SU-DHL-6 (cell line): ENCODE measurements at regions not wholly inside any gene's neighbourhood (a gene's known extent, or its start where the extent isn't known, plus 50 kb on each side); places are given as distances from the start of the nearest gene placed in this dataset.
"Not testable (repeated sequence)": the region's sequence is repeated elsewhere in the genome, so short reads cannot be mapped to it uniquely, and the experiment has no call there.

Experiments
- H2AFZ ChIP-seq: fragments of 200-600 bp; sonication (generic); 2 replicates; pipeline ENCODE4 v1.6.1; 2014; ENCODE audit warnings: low read depth, mild to moderate bottlenecking, moderate library complexity, mixed read lengths, antibody characterized with exemption, low read length; ENCODE audit not compliant: severe bottlenecking
- H3F3A ChIP-seq: fragments of 200-600 bp; shearing (Covaris generic); 2 replicates; pipeline ENCODE4 v1.6.0; 2016; ENCODE audit warnings: antibody characterized with exemption, mild to moderate bottlenecking; ENCODE audit not compliant: insufficient read depth
- H3K27ac ChIP-seq: fragments of 200-600 bp; sonication (generic); 2 replicates; pipeline ENCODE4 v1.5.1; 2016; ENCODE audit warnings: low read depth, mild to moderate bottlenecking, low read length, moderate library complexity, mixed read lengths
- H3K27me3 ChIP-seq: fragments of 200-600 bp; sonication (generic), shearing (Covaris generic); 2 replicates; pipeline ENCODE4 v1.6.0; 2014; ENCODE audit warnings: mild to moderate bottlenecking, low read length
- H3K36me3 ChIP-seq: fragments of 200-600 bp; sonication (generic); 2 replicates; pipeline ENCODE4 v1.6.1; 2014; ENCODE audit warnings: mild to moderate bottlenecking, low read length, mixed read lengths
- H3K4me2 ChIP-seq: fragments of 300-600, 200-600 bp; shearing (Covaris generic), sonication (generic); 2 replicates; pipeline ENCODE4 v1.6.0; 2014; ENCODE audit warnings: low read length, low read depth, mild to moderate bottlenecking; ENCODE audit not compliant: poor library complexity, severe bottlenecking
- H3K4me3 ChIP-seq: fragments of 200-600 bp; sonication (generic); 2 replicates; pipeline ENCODE4 v1.5.1; 2014; ENCODE audit warnings: antibody characterized with exemption, low read length, mild to moderate bottlenecking, mixed read lengths; ENCODE audit not compliant: insufficient read depth, poor library complexity, severe bottlenecking
- H3K79me2 ChIP-seq: fragments of 200-600 bp; sonication (generic); 2 replicates; pipeline ENCODE4 v1.6.1; 2014; ENCODE audit warnings: mild to moderate bottlenecking, low read length, moderate library complexity; ENCODE audit not compliant: insufficient read depth
- H3K9ac ChIP-seq: fragments of 200-600 bp; sonication (generic); 2 replicates; pipeline ENCODE4 v1.7.0; 2014; ENCODE audit warnings: mild to moderate bottlenecking, low read length
- H3K9me2 ChIP-seq: fragments of 200-600 bp; sonication (generic); replicated peaks from 2 replicates; pipeline ENCODE4 v1.6.1; 2014; ENCODE audit warnings: low read length; ENCODE audit not compliant: insufficient read depth
- H3K9me3 ChIP-seq: fragments of 200-600 bp; sonication (generic); 2 replicates; pipeline ENCODE4 v1.6.1; 2014; ENCODE audit warnings: low read length, mixed read lengths; ENCODE audit not compliant: insufficient read depth
- H4K20me1 ChIP-seq: fragments of 200-600 bp; sonication (generic); 2 replicates; pipeline ENCODE4 v1.6.1; 2014; ENCODE audit warnings: low read depth, mild to moderate bottlenecking, antibody characterized with exemption, low read length, moderate library complexity, mixed read lengths
- EZH2phosphoT487 ChIP-seq: fragments of 200-600 bp; sonication (generic), shearing (Covaris generic); conservative IDR thresholded peaks from 2 replicates; pipeline ENCODE4 v1.6.1; 2018; ENCODE audit warnings: mild to moderate bottlenecking, antibody characterized with exemption, low read length, moderate library complexity, mixed read lengths
- TF ChIP-seq, protein P1 (sequence below): fragments of 200-600 bp; sonication (generic); IDR thresholded peaks from one replicate; pipeline ENCODE4 v1.5.1; 2017; ENCODE audit warnings: antibody characterized with exemption, mild to moderate bottlenecking, low read length, moderate library complexity; ENCODE audit not compliant: insufficient read depth, poor library complexity, severe bottlenecking

DNA sequence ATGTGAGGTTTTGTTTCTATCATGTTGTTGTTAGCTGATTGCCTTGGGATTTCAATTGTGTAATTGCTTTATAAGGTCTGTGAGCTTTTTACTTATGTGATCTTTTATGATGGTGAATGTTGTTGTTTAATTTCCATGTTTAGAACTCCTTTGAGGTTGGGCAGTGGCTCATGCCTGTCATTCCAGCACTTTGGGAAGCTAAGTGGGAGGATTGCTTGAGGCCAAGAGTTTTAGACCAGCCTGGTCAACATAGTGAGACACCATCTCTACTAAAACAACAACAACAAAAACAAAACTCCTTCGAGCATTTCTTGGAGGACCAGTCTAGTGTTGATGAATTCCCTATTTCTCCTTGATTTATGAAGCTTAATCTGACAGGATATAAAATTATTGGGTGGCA lies 102.1 kb upstream of the PMCH start:
- no peak overlapping the region for H3K4me3 ChIP-seq
- no peak for TF ChIP-seq EZH2phosphoT487
- TF ChIP-seq, protein P1, sequence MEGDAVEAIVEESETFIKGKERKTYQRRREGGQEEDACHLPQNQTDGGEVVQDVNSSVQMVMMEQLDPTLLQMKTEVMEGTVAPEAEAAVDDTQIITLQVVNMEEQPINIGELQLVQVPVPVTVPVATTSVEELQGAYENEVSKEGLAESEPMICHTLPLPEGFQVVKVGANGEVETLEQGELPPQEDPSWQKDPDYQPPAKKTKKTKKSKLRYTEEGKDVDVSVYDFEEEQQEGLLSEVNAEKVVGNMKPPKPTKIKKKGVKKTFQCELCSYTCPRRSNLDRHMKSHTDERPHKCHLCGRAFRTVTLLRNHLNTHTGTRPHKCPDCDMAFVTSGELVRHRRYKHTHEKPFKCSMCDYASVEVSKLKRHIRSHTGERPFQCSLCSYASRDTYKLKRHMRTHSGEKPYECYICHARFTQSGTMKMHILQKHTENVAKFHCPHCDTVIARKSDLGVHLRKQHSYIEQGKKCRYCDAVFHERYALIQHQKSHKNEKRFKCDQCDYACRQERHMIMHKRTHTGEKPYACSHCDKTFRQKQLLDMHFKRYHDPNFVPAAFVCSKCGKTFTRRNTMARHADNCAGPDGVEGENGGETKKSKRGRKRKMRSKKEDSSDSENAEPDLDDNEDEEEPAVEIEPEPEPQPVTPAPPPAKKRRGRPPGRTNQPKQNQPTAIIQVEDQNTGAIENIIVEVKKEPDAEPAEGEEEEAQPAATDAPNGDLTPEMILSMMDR: no peak
- H3K9me3 ChIP-seq: no peaks in the 10 kb centered on the region
- H3K79me2 ChIP-seq: no peaks in the 10 kb centered on the region
- H2AFZ ChIP-seq: no peak overlapping the region
- no peak overlapping the region for H3K9ac ChIP-seq
- H3K9me2 ChIP-seq: no peaks in the 10 kb centered on the region
- H3K36me3 ChIP-seq: no peaks in the 10 kb centered on the region
- H3K27ac ChIP-seq: no peak overlapping the region
- H3F3A ChIP-seq: no peaks in the 10 kb centered on the region
- no peaks in the 10 kb centered on the region for H3K27me3 ChIP-seq
- H4K20me1 ChIP-seq: no peaks in the 10 kb centered on the region
- H3K4me2 ChIP-seq: no peak overlapping the region

DNA sequence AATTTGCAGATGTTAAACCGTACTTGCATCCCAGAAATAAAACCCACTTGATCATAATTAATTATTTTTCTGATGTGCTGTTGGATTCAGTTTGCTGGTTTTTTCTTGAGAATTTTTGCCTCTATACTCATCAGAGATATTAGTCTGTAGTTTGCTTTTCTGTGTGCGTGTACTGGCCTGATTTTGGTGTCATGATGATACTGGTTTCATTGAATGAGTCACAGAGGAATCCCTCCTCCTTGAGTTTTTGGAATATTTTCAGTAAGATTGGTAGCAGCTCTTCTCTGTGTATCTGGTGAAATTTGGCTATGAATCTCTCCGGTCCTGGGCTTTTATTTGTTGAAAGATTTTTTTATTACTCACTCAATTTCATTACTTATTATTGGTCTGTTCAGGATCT lies 100.4 kb upstream of the PMCH start:
- no peaks in the 10 kb centered on the region for H3K9me3 ChIP-seq
- no peak overlapping the region for H2AFZ ChIP-seq
- no peak overlapping the region for H3K9ac ChIP-seq
- no peaks in the 10 kb centered on the region for H3K9me2 ChIP-seq
- H4K20me1 ChIP-seq: no peaks in the 10 kb centered on the region
- H3K79me2 ChIP-seq: no peaks in the 10 kb centered on the region
- no peaks in the 10 kb centered on the region for H3K36me3 ChIP-seq
- H3K4me2 ChIP-seq: no peak overlapping the region
- H3F3A ChIP-seq: no peaks in the 10 kb centered on the region
- TF ChIP-seq, protein P1: no peak
- no peak for TF ChIP-seq EZH2phosphoT487
- H3K4me3 ChIP-seq: no peak overlapping the region
- no peak overlapping the region for H3K27ac ChIP-seq
- H3K27me3 ChIP-seq: no peaks in the 10 kb centered on the region

DNA sequence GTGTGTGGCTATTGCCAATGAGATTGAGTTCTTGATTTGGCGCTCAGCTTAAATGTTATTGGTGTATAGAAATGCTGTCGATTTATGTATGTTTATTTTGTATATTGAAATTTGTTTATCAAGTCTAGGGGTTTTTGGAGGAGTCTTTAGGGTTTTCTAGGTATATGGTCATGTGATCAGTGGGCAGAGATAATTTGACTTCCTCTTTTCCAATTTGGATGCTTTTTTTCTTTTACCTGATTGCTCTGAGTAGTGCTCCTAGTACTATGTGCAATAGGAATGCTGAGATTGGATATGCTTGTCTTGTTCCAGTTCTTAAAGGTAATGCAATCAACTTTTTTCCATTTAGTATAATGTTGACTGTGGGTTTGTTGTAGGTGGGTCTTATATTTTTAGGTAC lies 99.8 kb upstream of the PMCH start:
- Histone ChIP-seq H3K4me2 (no peak overlapping the region), H3K9me3 (no peaks in the 10 kb centered on the region), H3K27me3 (no peaks in the 10 kb centered on the region), H3K79me2 (no peaks in the 10 kb centered on the region), H3K36me3 (no peaks in the 10 kb centered on the region), H3K4me3 (no peak overlapping the region), H3K9ac (no peak overlapping the region), H4K20me1 (no peaks in the 10 kb centered on the region), H3K9me2 (no peaks in the 10 kb centered on the region), H3F3A (no peaks in the 10 kb centered on the region), H3K27ac (no peak overlapping the region), H2AFZ (no peak overlapping the region)
- TF ChIP-seq, protein P1: no peak
- no peak for TF ChIP-seq EZH2phosphoT487

DNA sequence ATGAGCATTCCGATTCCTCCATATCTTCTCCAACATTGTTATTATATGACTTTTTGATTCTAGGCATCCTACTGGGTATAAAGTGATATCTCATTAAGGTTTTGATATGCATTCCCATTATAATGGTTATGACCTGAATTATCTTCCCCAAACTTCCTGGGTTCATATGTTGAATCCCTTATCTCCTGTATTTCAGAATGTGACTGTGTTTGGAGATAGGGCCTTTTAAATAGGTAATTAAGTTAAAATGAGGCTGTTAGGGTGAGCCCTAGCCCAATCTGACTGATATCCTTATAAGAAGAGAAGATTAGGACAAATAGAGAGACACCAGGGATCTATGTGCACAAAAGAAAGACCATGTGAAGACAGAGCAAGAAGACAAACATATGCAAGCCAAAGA lies 96.9 kb upstream of the PMCH start:
- Histone ChIP-seq H3F3A (no peaks in the 10 kb centered on the region), H3K9me2 (no peaks in the 10 kb centered on the region), H3K79me2 (no peaks in the 10 kb centered on the region), H3K9ac (no peak overlapping the region), H3K4me2 (no peak overlapping the region), H3K27me3 (no peaks in the 10 kb centered on the region), H3K9me3 (no peaks in the 10 kb centered on the region), H2AFZ (no peak overlapping the region), H3K4me3 (no peak overlapping the region), H3K36me3 (no peaks in the 10 kb centered on the region), H3K27ac (no peak overlapping the region), H4K20me1 (no peaks in the 10 kb centered on the region)
- no peak for TF ChIP-seq EZH2phosphoT487
- TF ChIP-seq, protein P1: no peak

DNA sequence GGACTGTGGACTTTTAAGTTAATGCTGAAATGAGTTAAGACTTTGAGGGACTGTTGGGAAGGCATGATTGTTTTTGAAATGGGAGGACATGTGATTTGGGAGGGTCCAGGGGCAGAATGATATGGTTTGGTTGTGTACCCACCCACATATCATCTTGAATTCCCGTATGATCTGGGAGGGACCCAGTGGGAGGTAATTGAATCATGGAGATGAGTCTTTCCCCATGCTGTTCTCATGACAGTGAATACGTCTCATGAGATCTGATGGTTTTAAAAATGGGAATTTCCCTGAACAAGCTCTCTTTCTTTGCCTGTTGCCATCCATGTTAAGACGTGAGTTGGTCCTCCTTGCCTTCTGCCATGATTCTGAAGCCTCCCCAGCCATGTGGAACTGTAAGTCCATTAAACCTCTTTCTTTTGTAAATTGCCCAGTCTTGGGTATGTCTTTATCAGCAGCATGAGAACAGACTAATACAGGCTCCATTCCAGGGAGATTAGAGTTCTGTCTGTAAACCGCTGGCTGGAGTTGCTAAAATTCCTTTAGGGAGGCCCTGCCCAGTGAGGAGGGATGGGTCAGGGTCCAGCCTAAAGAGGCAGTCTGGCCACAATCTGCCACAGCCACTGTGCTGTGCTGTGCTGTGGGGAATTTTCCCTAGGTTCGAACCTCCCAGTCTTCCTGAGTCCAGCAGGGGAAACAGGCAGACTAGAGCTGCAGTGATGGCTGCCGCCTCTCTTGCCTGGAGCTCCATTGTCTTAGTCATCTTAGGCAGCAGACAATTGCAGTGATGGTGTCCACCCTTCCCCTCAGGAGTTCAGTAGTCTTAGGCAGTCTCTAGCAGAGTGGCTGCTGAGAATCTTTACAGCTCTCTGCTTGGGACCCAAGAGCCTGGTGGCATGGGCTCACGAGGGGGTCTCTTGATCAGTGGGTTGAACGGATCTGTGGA lies 94.1 kb upstream of the PMCH start:
- H4K20me1 ChIP-seq, H2AFZ ChIP-seq, H3K9me3 ChIP-seq, H3K4me3 ChIP-seq, H3K27me3 ChIP-seq, H3K9ac ChIP-seq, H3K9me2 ChIP-seq, H3K36me3 ChIP-seq, H3K27ac ChIP-seq, H3K4me2 ChIP-seq, H3F3A ChIP-seq, H3K79me2 ChIP-seq: not testable (repeated sequence)
